ENCODE measurements at regions not wholly inside any gene's neighbourhood (a gene's known extent, or its start where the extent isn't known, plus 50 kb on each side); places are given as distances from the start of the nearest gene placed in this dataset.

DNA sequence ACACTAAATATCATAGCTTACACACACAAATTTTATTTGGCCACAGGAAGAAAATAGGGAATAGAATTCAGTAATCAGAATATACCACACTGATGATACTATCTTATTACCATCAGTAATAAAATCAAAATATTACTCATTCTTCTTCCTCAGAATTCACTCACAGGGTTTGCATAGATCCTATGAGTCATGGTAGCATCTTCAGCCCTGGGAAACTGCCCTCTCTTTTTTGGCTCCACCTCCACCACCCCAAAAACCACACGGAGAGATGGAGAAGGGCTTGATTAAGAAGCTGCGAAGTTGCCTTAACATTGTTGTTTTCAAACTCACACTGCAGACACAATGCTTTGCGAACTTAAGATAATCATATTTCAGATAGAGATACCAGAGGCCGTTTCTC lies 154.1 kb upstream of the AHR start:
- TF ChIP-seq, protein P1, sequence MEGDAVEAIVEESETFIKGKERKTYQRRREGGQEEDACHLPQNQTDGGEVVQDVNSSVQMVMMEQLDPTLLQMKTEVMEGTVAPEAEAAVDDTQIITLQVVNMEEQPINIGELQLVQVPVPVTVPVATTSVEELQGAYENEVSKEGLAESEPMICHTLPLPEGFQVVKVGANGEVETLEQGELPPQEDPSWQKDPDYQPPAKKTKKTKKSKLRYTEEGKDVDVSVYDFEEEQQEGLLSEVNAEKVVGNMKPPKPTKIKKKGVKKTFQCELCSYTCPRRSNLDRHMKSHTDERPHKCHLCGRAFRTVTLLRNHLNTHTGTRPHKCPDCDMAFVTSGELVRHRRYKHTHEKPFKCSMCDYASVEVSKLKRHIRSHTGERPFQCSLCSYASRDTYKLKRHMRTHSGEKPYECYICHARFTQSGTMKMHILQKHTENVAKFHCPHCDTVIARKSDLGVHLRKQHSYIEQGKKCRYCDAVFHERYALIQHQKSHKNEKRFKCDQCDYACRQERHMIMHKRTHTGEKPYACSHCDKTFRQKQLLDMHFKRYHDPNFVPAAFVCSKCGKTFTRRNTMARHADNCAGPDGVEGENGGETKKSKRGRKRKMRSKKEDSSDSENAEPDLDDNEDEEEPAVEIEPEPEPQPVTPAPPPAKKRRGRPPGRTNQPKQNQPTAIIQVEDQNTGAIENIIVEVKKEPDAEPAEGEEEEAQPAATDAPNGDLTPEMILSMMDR (IDR thresholded peaks at IDR 0.05 in 8 of 11, conservative IDR thresholded peaks at IDR 0.05 in 3 of 11): no peak
- TF ChIP-seq POLR2A (IDR thresholded peaks at IDR 0.05) (no peak), POLR2AphosphoS5 (IDR thresholded peaks at IDR 0.05) (no peak)
- DNase-seq: no peak
- no peak overlapping the region for H3K27ac ChIP-seq
- 38 to 65% (median 51%) methylated on average over 4 of the region's 4 CpGs for WGBS, 5 donors
- no peaks in the 10 kb centered on the region for H3K27me3 ChIP-seq (replicated peaks in 1 of 7)
- H3K9me3 ChIP-seq: no peaks in the 10 kb centered on the region
- no peak overlapping the region for H3K4me3 ChIP-seq
- peaks cover 8 to 48% (median 20%) of the 10 kb centered on the region in 6 donors for H3K4me1 ChIP-seq
- no peaks in the 10 kb centered on the region for H3K36me3 ChIP-seq
- intact Hi-C loops (cut with DNase I; ENCODE audit: low total_unique reads): no loop called here

DNA sequence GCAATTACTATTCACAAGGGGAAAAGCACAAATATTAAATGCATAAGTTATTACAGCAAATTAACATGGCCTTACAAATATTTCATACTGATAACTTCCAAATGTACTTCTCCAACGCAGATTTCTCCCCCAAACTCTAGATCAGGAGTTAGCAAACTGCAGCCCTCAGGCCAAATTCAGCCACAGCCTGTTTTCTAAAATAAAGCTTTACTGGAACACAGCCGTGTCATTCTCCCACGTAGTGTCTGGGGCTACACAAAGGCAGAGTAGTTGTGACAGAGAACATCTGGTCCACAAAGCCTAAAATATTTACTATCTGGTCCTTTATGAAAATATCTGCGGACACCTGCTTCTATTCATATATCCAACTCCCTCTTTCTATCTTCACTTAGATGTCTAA lies 151.8 kb upstream of the AHR start:
- 68 to 91% (median 87%) methylated on average over 4 of the region's 4 CpGs for WGBS, 5 donors
- Histone ChIP-seq H3K9me3 (no peaks in the 10 kb centered on the region), H3K36me3 (no peaks in the 10 kb centered on the region), H3K4me1 (peaks cover 8 to 36% (median 22%) of the 10 kb centered on the region in 6 donors), H3K4me3 (no peak overlapping the region), H3K27me3 (replicated peaks in 1 of 7) (no peaks in the 10 kb centered on the region), H3K27ac (no peak overlapping the region)
- TF ChIP-seq, protein P1 (IDR thresholded peaks at IDR 0.05 in 8 of 11, conservative IDR thresholded peaks at IDR 0.05 in 3 of 11): no peak
- TF ChIP-seq POLR2A (IDR thresholded peaks at IDR 0.05) (no peak), POLR2AphosphoS5 (IDR thresholded peaks at IDR 0.05) (no peak)
- no peak for DNase-seq
- intact Hi-C loops (cut with DNase I; ENCODE audit: low total_unique reads): no loop called here

DNA sequence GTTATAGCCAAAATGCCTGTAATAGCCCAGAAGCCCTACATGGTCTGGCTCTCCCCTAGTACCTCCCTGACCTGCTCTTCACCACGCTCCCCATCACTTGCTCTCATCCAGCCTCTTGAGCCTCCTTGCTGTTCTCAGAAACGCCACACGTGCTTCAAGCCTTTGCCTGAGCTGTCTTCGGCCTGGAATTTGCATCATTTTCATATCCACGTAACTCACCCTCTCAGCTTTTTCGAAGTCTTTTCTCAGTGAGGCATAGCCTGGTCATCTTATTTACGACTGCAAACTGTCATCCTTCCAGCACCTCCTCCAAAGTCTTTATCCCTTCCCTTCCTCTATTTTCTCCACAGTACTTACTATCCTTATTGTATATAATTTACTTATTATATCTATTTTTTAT lies 151.0 kb upstream of the AHR start:
- DNase-seq: no peak
- no peaks in the 10 kb centered on the region for H3K36me3 ChIP-seq
- WGBS, 5 donors: 86 to 94% (median 92%) methylated on average over 7 of the region's 7 CpGs
- H3K4me1 ChIP-seq: peaks cover 8 to 37% (median 22%) of the 10 kb centered on the region in 6 donors
- no peak overlapping the region for H3K4me3 ChIP-seq
- no peaks in the 10 kb centered on the region for H3K27me3 ChIP-seq (replicated peaks in 1 of 7)
- TF ChIP-seq POLR2A (IDR thresholded peaks at IDR 0.05): no peak
- TF ChIP-seq, protein P1 (IDR thresholded peaks at IDR 0.05 in 8 of 11, conservative IDR thresholded peaks at IDR 0.05 in 3 of 11): no peak
- no peak for TF ChIP-seq POLR2AphosphoS5 (IDR thresholded peaks at IDR 0.05)
- no peak overlapping the region for H3K27ac ChIP-seq
- intact Hi-C loops (cut with DNase I; ENCODE audit: low total_unique reads): no loop called here
- H3K9me3 ChIP-seq: no peaks in the 10 kb centered on the region

DNA sequence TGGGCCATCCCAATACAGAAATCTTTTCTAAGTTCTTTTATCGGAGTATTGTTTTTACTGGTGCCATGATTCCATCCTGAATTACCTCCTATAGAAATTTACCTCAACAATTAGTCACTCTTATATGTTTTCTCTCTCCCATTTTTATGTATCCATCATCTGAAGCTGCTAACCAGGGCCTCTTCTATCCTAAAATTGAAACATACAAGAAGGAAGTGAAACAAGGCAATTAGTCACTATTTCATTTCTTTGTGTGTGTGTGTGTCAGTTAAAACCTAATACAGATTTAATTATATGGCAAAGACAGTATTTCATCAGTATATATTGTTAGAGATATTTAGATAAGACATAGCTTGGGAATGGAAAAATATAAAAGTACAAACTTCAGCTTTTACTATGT lies 148.4 kb upstream of the AHR start:
- Histone ChIP-seq H3K27me3 (replicated peaks in 1 of 7) (no peaks in the 10 kb centered on the region), H3K27ac (no peak overlapping the region), H3K36me3 (no peaks in the 10 kb centered on the region), H3K4me3 (no peak overlapping the region), H3K4me1 (peaks cover 0 to 21% (median 5%) of the 10 kb centered on the region in 6 donors), H3K9me3 (no peaks in the 10 kb centered on the region)
- 77 to 95% (median 89%) methylated on average over 1 of the region's 1 CpG for WGBS, 5 donors
- TF ChIP-seq POLR2AphosphoS5 (IDR thresholded peaks at IDR 0.05): no peak
- TF ChIP-seq, protein P1 (IDR thresholded peaks at IDR 0.05 in 8 of 11, conservative IDR thresholded peaks at IDR 0.05 in 3 of 11): no peak
- TF ChIP-seq POLR2A (IDR thresholded peaks at IDR 0.05): no peak
- intact Hi-C loops (cut with DNase I; ENCODE audit: low total_unique reads): no loop called here
- no peak for DNase-seq

Data from spleen (tissue), 11 donors.